PC-9 (cell line): ENCODE measurements at regions not wholly inside any gene's neighbourhood (a gene's known extent, or its start where the extent isn't known, plus 50 kb on each side); places are given as distances from the start of the nearest gene placed in this dataset.

ENCODE experiments used
- BruUV-seq: library from RNA; stranded (reverse); fragments of 400-500 nt; replicated peaks from 2 replicates; lab custom pipeline; 2021; lab: Mats Ljungman, UMichigan
- CTCF ChIA-PET: fragments of 300-600 bp; sonication (Branson Sonifier 250); formaldehyde crosslinking; loops from one replicate; lab custom pipeline; 2022; ENCODE audit warnings: antibody characterized with exemption; lab: Charles Lee
- POLR2A ChIA-PET: fragments of 300-600 bp; sonication (Branson Sonifier 250); formaldehyde crosslinking; loops from one replicate; lab custom pipeline; 2022; ENCODE audit warnings: antibody characterized with exemption; ENCODE audit not compliant: unreplicated experiment; lab: Charles Lee
- DNase-seq, 2 experiments: peaks; one replicate each; pipeline versions ENCODE4 v3.0.0 to v3.0.0-alpha.2; 2015 to 2022; ENCODE audit warnings: mixed read lengths in 1 of 2
- H2AFZ ChIP-seq: fragments of 200-600 bp; sonication (generic); 2 replicates; pipeline ENCODE4 v1.8.1; 2017; ENCODE audit warnings: antibody characterized with exemption
- H3F3A ChIP-seq: fragments of 200-600 bp; sonication (generic); 2 replicates; pipeline ENCODE4 v1.8.1; 2017; ENCODE audit warnings: antibody characterized with exemption, mild to moderate bottlenecking, low read depth; ENCODE audit not compliant: insufficient read depth
- H3K27ac ChIP-seq: fragments of 200-600 bp; sonication (generic); 2 replicates; pipeline ENCODE4 v1.6.1; 2016; ENCODE audit warnings: mixed run types
- H3K27me3 ChIP-seq: fragments of 200-600 bp; sonication (generic); 2 replicates; pipeline ENCODE4 v1.6.1; 2016; ENCODE audit warnings: low read depth, mixed run types; ENCODE audit not compliant: insufficient read depth
- H3K36me3 ChIP-seq: fragments of 200-600 bp; sonication (generic); 2 replicates; pipeline ENCODE4 v1.6.1; 2016; ENCODE audit warnings: low read depth, mixed run types
- H3K4me1 ChIP-seq: fragments of 200-600 bp; sonication (generic); replicated peaks from 2 replicates; pipeline ENCODE4 v1.6.1; 2016; ENCODE audit warnings: mixed run types; ENCODE audit not compliant: insufficient read depth
- H3K4me2 ChIP-seq: fragments of 200-600 bp; sonication (generic); 2 replicates; pipeline ENCODE4 v1.6.1; 2017; ENCODE audit warnings: mixed run types
- H3K4me3 ChIP-seq: fragments of 200-600 bp; sonication (generic); 2 replicates; pipeline ENCODE4 v1.6.1; 2016; ENCODE audit warnings: mixed run types
- H3K79me2 ChIP-seq: fragments of 200-600 bp; sonication (generic); 2 replicates; pipeline ENCODE4 v1.6.1; 2017; ENCODE audit warnings: low read depth, mixed run types
- H3K9me2 ChIP-seq: fragments of 200-600 bp; sonication (generic); 2 replicates; pipeline ENCODE4 v1.8.1; 2017; ENCODE audit warnings: mild to moderate bottlenecking; ENCODE audit not compliant: insufficient read depth
- H3K9me3 ChIP-seq: fragments of 200-600 bp; sonication (generic); 2 replicates; pipeline ENCODE4 v1.8.1; 2016; ENCODE audit warnings: low read depth; ENCODE audit not compliant: insufficient read depth
- H4K20me1 ChIP-seq: fragments of 200-600 bp; sonication (generic); 2 replicates; pipeline ENCODE4 v1.8.1; 2017; ENCODE audit not compliant: insufficient read depth
- EZH2 ChIP-seq: fragments of 200-600 bp; sonication (generic); IDR thresholded peaks from 2 replicates; pipeline ENCODE4 v1.8.0; 2017; ENCODE audit warnings: antibody characterized with exemption, low read depth
- intact Hi-C: fragments of 100-400 bp; cut with micrococcal nuclease; formaldehyde crosslinking; loops from one replicate; pipeline ENCODE4 v1.10.0; 2022; ENCODE audit not compliant: unreplicated experiment
- TF ChIP-seq, protein P1 (sequence below): fragments of 200-600 bp; sonication (generic); conservative IDR thresholded peaks from 2 replicates; pipeline ENCODE4 v1.6.1; 2017; ENCODE audit warnings: mixed run types, antibody characterized with exemption, mild to moderate bottlenecking, moderate library complexity

GRCh38 chr21:28538987-28539622 is 453.6 kb downstream of the LTN1 start:
- no TSS peak for BruUV-seq
- Histone ChIP-seq H2AFZ (no peak overlapping the region), H3K27me3 (no peaks in the 10 kb centered on the region), H3K4me1 (no peaks in the 10 kb centered on the region), H3K9me2 (no peaks in the 10 kb centered on the region), H3K4me2 (no peak overlapping the region), H3K27ac (no peak overlapping the region), H3K4me3 (no peak overlapping the region), H3K79me2 (no peaks in the 10 kb centered on the region), H3F3A (no peaks in the 10 kb centered on the region), H3K36me3 (no peaks in the 10 kb centered on the region), H3K9me3 (no peaks in the 10 kb centered on the region), H4K20me1 (no peaks in the 10 kb centered on the region)
- ChIA-PET POLR2A (no interaction called here), CTCF (no interaction called here)
- TF ChIP-seq EZH2 = no peak
- TF ChIP-seq, protein P1, sequence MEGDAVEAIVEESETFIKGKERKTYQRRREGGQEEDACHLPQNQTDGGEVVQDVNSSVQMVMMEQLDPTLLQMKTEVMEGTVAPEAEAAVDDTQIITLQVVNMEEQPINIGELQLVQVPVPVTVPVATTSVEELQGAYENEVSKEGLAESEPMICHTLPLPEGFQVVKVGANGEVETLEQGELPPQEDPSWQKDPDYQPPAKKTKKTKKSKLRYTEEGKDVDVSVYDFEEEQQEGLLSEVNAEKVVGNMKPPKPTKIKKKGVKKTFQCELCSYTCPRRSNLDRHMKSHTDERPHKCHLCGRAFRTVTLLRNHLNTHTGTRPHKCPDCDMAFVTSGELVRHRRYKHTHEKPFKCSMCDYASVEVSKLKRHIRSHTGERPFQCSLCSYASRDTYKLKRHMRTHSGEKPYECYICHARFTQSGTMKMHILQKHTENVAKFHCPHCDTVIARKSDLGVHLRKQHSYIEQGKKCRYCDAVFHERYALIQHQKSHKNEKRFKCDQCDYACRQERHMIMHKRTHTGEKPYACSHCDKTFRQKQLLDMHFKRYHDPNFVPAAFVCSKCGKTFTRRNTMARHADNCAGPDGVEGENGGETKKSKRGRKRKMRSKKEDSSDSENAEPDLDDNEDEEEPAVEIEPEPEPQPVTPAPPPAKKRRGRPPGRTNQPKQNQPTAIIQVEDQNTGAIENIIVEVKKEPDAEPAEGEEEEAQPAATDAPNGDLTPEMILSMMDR = no peak
- intact Hi-C loops = no loop called here
- DNase-seq = no peak

- H3K27ac ChIP-seq = no peak overlapping the region
- CTCF ChIA-PET = no interaction called here
- H3K27me3 ChIP-seq = no peaks in the 10 kb centered on the region
- no peaks in the 10 kb centered on the region for H3K9me3 ChIP-seq
- no peaks in the 10 kb centered on the region for H3F3A ChIP-seq
- H3K79me2 ChIP-seq = no peaks in the 10 kb centered on the region
- H3K36me3 ChIP-seq = no peaks in the 10 kb centered on the region
- BruUV-seq = no TSS peak
- POLR2A ChIA-PET = no interaction called here
- TF ChIP-seq EZH2 = no peak
- TF ChIP-seq, protein P1 = no peak
- no peaks in the 10 kb centered on the region for H4K20me1 ChIP-seq
- no peak overlapping the region for H2AFZ ChIP-seq
- H3K4me1 ChIP-seq = no peaks in the 10 kb centered on the region
- H3K9me2 ChIP-seq = no peaks in the 10 kb centered on the region
- DNase-seq = no peak
- no peak overlapping the region for H3K4me3 ChIP-seq
- H3K4me2 ChIP-seq = no peak overlapping the region
- intact Hi-C loops = no loop called here
Measured at GRCh38 chr21:28537371-28538079, 455.2 kb downstream of the LTN1 start.

DNA sequence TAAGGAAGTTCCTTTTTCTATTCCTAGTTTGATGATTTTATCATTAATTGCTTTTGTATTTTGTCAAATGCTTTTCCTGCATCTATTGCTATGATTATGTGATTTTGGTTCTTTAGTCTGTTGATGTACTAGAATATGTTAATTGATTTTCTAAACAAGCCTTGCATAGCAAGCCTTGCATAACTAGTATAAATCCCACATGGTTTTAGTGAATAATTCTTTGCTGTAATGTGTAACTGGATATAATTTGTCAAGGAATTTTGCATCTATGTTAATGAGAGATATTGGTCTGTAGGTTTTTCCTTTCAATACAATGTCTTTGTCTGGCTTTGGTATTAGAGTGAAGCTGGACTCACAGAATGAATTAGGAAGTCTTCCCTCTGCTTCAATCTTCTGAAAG is 460.2 kb downstream of the LTN1 start:
- no peaks in the 10 kb centered on the region for H3F3A ChIP-seq
- no peaks in the 10 kb centered on the region for H4K20me1 ChIP-seq
- H2AFZ ChIP-seq = no peak overlapping the region
- ChIA-PET CTCF (no interaction called here), POLR2A (no interaction called here)
- no peaks in the 10 kb centered on the region for H3K27me3 ChIP-seq
- H3K4me3 ChIP-seq = no peak overlapping the region
- no peaks in the 10 kb centered on the region for H3K9me2 ChIP-seq
- no peaks in the 10 kb centered on the region for H3K36me3 ChIP-seq
- no peak for DNase-seq
- H3K4me1 ChIP-seq = no peaks in the 10 kb centered on the region
- TF ChIP-seq EZH2 = no peak
- TF ChIP-seq, protein P1 = no peak
- intact Hi-C loops = no loop called here
- no peaks in the 10 kb centered on the region for H3K9me3 ChIP-seq
- no peak overlapping the region for H3K27ac ChIP-seq
- H3K79me2 ChIP-seq = no peaks in the 10 kb centered on the region
- H3K4me2 ChIP-seq = no peak overlapping the region
- BruUV-seq = no TSS peak
